Esophagus muscularis mucosa (tissue), 4 donors: ENCODE measurements at regions not wholly inside any gene's neighbourhood (a gene's known extent, or its start where the extent isn't known, plus 50 kb on each side); places are given as distances from the start of the nearest gene placed in this dataset.

ENCODE experiments used
- CTCF ChIP-seq, 3 experiments: fragments of 200-600 bp in 2 of 3; fragments of 450-650 bp in 1 of 3; sonication (generic) in 2 of 3; IDR thresholded peaks; one replicate each; pipeline ENCODE4 v1.5.1; 2017 to 2019; ENCODE audit warnings: antibody characterized with exemption in 3 of 3, mild to moderate bottlenecking in 2 of 3, moderate library complexity in 1 of 3
- EP300 ChIP-seq: sonication (generic); formaldehyde crosslinking; IDR thresholded peaks from one replicate; pipeline ENCODE4 v1.6.1; 2017; ENCODE audit warnings: antibody characterized with exemption
- POLR2A ChIP-seq: fragments of 450-650 bp; IDR thresholded peaks from one replicate; pipeline ENCODE4 v1.6.1; 2017; ENCODE audit warnings: antibody characterized with exemption, moderate library complexity, mild to moderate bottlenecking, low read depth
- POLR2AphosphoS5 ChIP-seq, 2 donors: sonication (generic); formaldehyde crosslinking; IDR thresholded peaks; one replicate each; pipeline ENCODE4 v1.6.1; 2017; ENCODE audit warnings: antibody characterized with exemption in 2 of 2

- TF ChIP-seq POLR2AphosphoS5 (IDR thresholded peaks at IDR 0.05) (no peak), EP300 (no peak), CTCF (IDR thresholded peaks at IDR 0.05) (no peak), POLR2A (no peak)
These were observed 142.6 kb upstream of the RPS6KA2 start for GRCh38 chr6:166769648-166770047.
